ENCODE measurements at regions not wholly inside any gene's neighbourhood (a gene's known extent, or its start where the extent isn't known, plus 50 kb on each side); places are given as distances from the start of the nearest gene placed in this dataset.
"Not testable (repeated sequence)": the region's sequence is repeated elsewhere in the genome, so short reads cannot be mapped to it uniquely, and the experiment has no call there.

- Histone ChIP-seq H3K27ac (ENCODE audit: insufficient read depth, low read depth, low read length, poor library complexity, severe bottlenecking) (no peak overlapping the region), H3K36me3 (ENCODE audit: control insufficient read depth, insufficient read depth, low read length) (no peaks in the 10 kb centered on the region), H3K4me1 (ENCODE audit: control insufficient read depth, insufficient read depth, low read length) (no peaks in the 10 kb centered on the region), H3K9me3 (ENCODE audit: control insufficient read depth, low read length) (no peaks in the 10 kb centered on the region), H3K4me3 (ENCODE audit: insufficient read depth, low read depth, low read length) (no peak overlapping the region), H3K27me3 (ENCODE audit: control insufficient read depth, insufficient read depth, low read length, poor library complexity, severe bottlenecking) (no peaks in the 10 kb centered on the region)
- WGBS, 2 experiments: 95 to 98% methylated on average over 3 to 4 of the region's 6 CpGs
These were observed 231.8 kb upstream of the RBBP8 start for GRCh38 chr18:22701326-22701725.

GRCh38 chr18:22701795-22702194, 231.3 kb upstream of the RBBP8 start:
- H3K4me3 ChIP-seq (ENCODE audit: insufficient read depth, low read depth, low read length): no peak overlapping the region
- H3K27me3 ChIP-seq (ENCODE audit: control insufficient read depth, insufficient read depth, low read length, poor library complexity, severe bottlenecking): no peaks in the 10 kb centered on the region
- H3K9me3 ChIP-seq (ENCODE audit: control insufficient read depth, low read length): no peaks in the 10 kb centered on the region
- H3K36me3 ChIP-seq (ENCODE audit: control insufficient read depth, insufficient read depth, low read length): no peaks in the 10 kb centered on the region
- no peak overlapping the region for H3K27ac ChIP-seq (ENCODE audit: insufficient read depth, low read depth, low read length, poor library complexity, severe bottlenecking)
- 94 to 98% methylated on average over 4 of the region's 4 CpGs for WGBS, 2 experiments
- no peaks in the 10 kb centered on the region for H3K4me1 ChIP-seq (ENCODE audit: control insufficient read depth, insufficient read depth, low read length)

GRCh38 chr18:22702806-22703205, 230.3 kb upstream of the RBBP8 start:
- Histone ChIP-seq H3K9me3 (ENCODE audit: control insufficient read depth, low read length) (no peaks in the 10 kb centered on the region), H3K27me3 (ENCODE audit: control insufficient read depth, insufficient read depth, low read length, poor library complexity, severe bottlenecking) (no peaks in the 10 kb centered on the region), H3K36me3 (ENCODE audit: control insufficient read depth, insufficient read depth, low read length) (no peaks in the 10 kb centered on the region), H3K4me1 (ENCODE audit: control insufficient read depth, insufficient read depth, low read length) (no peaks in the 10 kb centered on the region), H3K27ac (ENCODE audit: insufficient read depth, low read depth, low read length, poor library complexity, severe bottlenecking) (no peak overlapping the region), H3K4me3 (ENCODE audit: insufficient read depth, low read depth, low read length) (no peak overlapping the region)
- 84 to 90% methylated on average over 2 to 3 of the region's 3 CpGs for WGBS, 2 experiments

GRCh38 chr18:22703883-22704585, 229.1 kb upstream of the RBBP8 start:
- 67 to 73% methylated on average over 9 of the region's 9 CpGs for WGBS, 2 experiments
- H3K36me3 ChIP-seq (ENCODE audit: control insufficient read depth, insufficient read depth, low read length): no peaks in the 10 kb centered on the region

GRCh38 chr18:22704586-22704918, 228.6 kb upstream of the RBBP8 start:
- 100% methylated on average over 1 of the region's 1 CpG; no CpG with 5 or more reads in 1 of the 2 experiments for WGBS, 2 experiments
- H3K36me3 ChIP-seq (ENCODE audit: control insufficient read depth, insufficient read depth, low read length): no peaks in the 10 kb centered on the region
- H3K27me3 ChIP-seq (ENCODE audit: control insufficient read depth, insufficient read depth, low read length, poor library complexity, severe bottlenecking): no peaks in the 10 kb centered on the region
- H3K4me1 ChIP-seq (ENCODE audit: control insufficient read depth, insufficient read depth, low read length): no peaks in the 10 kb centered on the region
- no peak overlapping the region for H3K27ac ChIP-seq (ENCODE audit: insufficient read depth, low read depth, low read length, poor library complexity, severe bottlenecking)
- no peaks in the 10 kb centered on the region for H3K9me3 ChIP-seq (ENCODE audit: control insufficient read depth, low read length)
- H3K4me3 ChIP-seq (ENCODE audit: insufficient read depth, low read depth, low read length): no peak overlapping the region

More at GRCh38 chr18:22703883-22704585, 229.1 kb upstream of the RBBP8 start:
- Histone ChIP-seq H3K27ac (ENCODE audit: insufficient read depth, low read depth, low read length, poor library complexity, severe bottlenecking) (no peak overlapping the region), H3K4me3 (ENCODE audit: insufficient read depth, low read depth, low read length) (no peak overlapping the region), H3K4me1 (ENCODE audit: control insufficient read depth, insufficient read depth, low read length) (no peaks in the 10 kb centered on the region), H3K9me3 (ENCODE audit: control insufficient read depth, low read length) (no peaks in the 10 kb centered on the region), H3K27me3 (ENCODE audit: control insufficient read depth, insufficient read depth, low read length, poor library complexity, severe bottlenecking) (no peaks in the 10 kb centered on the region)

DNA sequence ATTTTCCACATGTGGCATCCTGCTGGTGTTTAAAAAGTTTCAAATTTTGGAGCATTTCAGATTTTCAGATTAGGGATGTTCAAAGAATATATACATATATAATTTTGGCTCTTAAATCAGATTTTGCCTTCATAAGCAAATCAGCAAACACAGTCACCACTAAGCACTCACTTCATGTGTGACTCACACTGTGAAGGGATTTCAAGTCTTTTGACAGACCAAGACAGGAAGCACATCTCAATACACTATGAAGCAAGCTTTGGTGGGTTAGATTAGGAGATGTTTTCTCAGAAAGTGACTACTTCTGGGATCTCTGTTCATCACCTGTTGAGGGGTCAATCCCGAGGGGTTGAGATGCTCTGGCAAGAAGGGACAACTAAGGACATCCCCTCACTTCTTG, 227.8 kb upstream of the RBBP8 start:
- H3K27ac ChIP-seq (ENCODE audit: insufficient read depth, low read depth, low read length, poor library complexity, severe bottlenecking): no peak overlapping the region
- no peaks in the 10 kb centered on the region for H3K27me3 ChIP-seq (ENCODE audit: control insufficient read depth, insufficient read depth, low read length, poor library complexity, severe bottlenecking)
- 89 to 94% methylated on average over 1 of the region's 1 CpG for WGBS, 2 experiments
- no peaks in the 10 kb centered on the region for H3K4me1 ChIP-seq (ENCODE audit: control insufficient read depth, insufficient read depth, low read length)
- H3K36me3 ChIP-seq (ENCODE audit: control insufficient read depth, insufficient read depth, low read length): no peaks in the 10 kb centered on the region
- H3K4me3 ChIP-seq (ENCODE audit: insufficient read depth, low read depth, low read length): no peak overlapping the region
- no peaks in the 10 kb centered on the region for H3K9me3 ChIP-seq (ENCODE audit: control insufficient read depth, low read length)

DNA sequence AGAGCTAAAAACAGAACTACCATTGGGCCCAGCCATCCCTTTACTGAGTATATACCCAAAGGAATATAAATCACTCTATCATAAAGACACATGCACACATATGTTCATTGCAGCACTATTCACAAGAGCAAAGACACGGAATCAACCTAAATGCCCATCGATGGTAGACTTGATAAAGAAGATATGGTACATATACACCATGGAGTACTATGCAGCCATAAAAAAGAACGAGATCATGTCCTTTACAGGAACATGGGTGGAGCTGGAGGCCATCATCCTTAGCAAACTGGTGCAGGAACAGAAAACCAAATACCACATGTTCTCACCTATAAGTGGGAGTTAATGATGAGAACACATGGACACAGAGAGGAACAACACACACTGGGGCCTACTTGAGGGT, 227.1 kb upstream of the RBBP8 start:
- H3K4me3 ChIP-seq (ENCODE audit: insufficient read depth, low read depth, low read length); H3K27me3 ChIP-seq (ENCODE audit: control insufficient read depth, insufficient read depth, low read length, poor library complexity, severe bottlenecking); H3K9me3 ChIP-seq (ENCODE audit: control insufficient read depth, low read length); H3K4me1 ChIP-seq (ENCODE audit: control insufficient read depth, insufficient read depth, low read length); H3K36me3 ChIP-seq (ENCODE audit: control insufficient read depth, insufficient read depth, low read length); H3K27ac ChIP-seq (ENCODE audit: insufficient read depth, low read depth, low read length, poor library complexity, severe bottlenecking): not testable (repeated sequence)
- WGBS, 2 experiments: 90 to 92% methylated on average over 2 to 3 of the region's 3 CpGs

DNA sequence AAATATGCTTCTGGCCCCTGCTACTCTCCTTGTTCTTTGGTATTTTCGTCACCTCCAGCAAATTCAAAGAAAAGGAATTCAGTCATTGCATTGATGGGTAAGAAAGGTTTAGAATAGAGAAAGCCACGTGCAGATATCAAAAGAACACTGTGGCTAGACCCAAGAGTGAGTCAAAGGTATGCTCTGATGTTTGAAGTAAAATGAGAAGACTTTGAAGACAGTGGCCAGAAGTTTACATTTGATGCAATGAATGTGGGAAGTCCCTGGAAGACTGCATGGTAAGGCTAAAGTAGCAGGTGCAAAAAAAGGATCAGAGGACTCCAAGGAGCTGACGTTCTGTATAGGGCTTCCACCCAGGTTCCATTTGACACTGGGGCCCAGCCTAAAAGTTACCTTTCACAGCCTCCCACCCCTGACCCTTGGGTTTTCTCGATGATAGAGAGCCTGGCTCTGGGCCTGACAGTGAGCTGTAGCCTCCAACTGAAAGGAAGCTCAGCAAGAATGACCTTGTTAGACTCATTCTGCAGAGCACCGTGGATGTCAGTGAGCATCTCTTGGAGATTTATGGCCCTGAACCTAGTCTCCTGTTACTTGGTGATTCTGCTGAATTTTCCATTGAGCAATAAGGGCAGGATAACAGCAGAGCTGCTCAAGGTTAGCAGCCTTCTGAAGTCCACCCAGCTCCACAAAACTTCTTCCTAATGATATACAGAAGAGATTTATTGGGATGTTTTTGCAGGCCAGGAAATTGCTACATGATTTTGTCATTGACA, 223.7 kb upstream of the RBBP8 start:
- Histone ChIP-seq H3K36me3 (ENCODE audit: control insufficient read depth, insufficient read depth, low read length) (no peaks in the 10 kb centered on the region), H3K4me1 (ENCODE audit: control insufficient read depth, insufficient read depth, low read length) (no peaks in the 10 kb centered on the region), H3K4me3 (ENCODE audit: insufficient read depth, low read depth, low read length) (no peak overlapping the region), H3K9me3 (ENCODE audit: control insufficient read depth, low read length) (no peaks in the 10 kb centered on the region), H3K27ac (ENCODE audit: insufficient read depth, low read depth, low read length, poor library complexity, severe bottlenecking) (no peak overlapping the region), H3K27me3 (ENCODE audit: control insufficient read depth, insufficient read depth, low read length, poor library complexity, severe bottlenecking) (no peaks in the 10 kb centered on the region)
- WGBS, 2 experiments: 85 to 86% methylated on average over 5 of the region's 5 CpGs

DNA sequence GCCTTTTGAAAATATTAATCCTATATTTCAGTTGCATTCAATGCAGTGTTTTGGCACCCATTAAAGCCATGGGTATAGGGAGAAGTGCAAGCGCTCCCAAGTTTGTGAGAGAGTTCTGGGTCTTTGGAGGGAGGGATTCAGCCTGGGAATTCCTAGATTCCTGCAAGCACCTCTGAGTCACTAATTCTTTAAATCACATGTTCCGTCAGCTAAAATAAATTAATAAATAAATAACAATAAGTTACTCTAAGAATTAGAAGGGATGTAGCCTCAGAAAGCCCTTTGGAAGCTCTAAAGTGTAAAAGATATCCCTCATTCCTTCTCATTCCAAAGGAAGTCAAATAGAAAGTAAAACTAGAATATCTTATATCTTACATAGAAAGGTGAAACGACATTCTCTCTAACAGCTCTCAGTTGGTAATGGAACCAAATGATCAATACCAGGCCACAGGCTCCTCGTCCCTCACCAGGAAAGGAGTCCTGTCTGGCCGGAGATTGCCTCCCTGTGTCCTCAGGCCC, 222.4 kb upstream of the RBBP8 start:
- no peaks in the 10 kb centered on the region for H3K9me3 ChIP-seq (ENCODE audit: control insufficient read depth, low read length)
- no peaks in the 10 kb centered on the region for H3K36me3 ChIP-seq (ENCODE audit: control insufficient read depth, insufficient read depth, low read length)
- no peaks in the 10 kb centered on the region for H3K27me3 ChIP-seq (ENCODE audit: control insufficient read depth, insufficient read depth, low read length, poor library complexity, severe bottlenecking)
- H3K4me3 ChIP-seq (ENCODE audit: insufficient read depth, low read depth, low read length): no peak overlapping the region
- H3K4me1 ChIP-seq (ENCODE audit: control insufficient read depth, insufficient read depth, low read length): no peaks in the 10 kb centered on the region
- H3K27ac ChIP-seq (ENCODE audit: insufficient read depth, low read depth, low read length, poor library complexity, severe bottlenecking): no peak overlapping the region
- 50 to 56% methylated on average over 4 of the region's 5 CpGs for WGBS, 2 experiments

- no peaks in the 10 kb centered on the region for H3K36me3 ChIP-seq (ENCODE audit: control insufficient read depth, insufficient read depth, low read length)
- 27 to 38% methylated on average over 6 to 7 of the region's 7 CpGs for WGBS, 2 experiments
- no peaks in the 10 kb centered on the region for H3K27me3 ChIP-seq (ENCODE audit: control insufficient read depth, insufficient read depth, low read length, poor library complexity, severe bottlenecking)
- no peaks in the 10 kb centered on the region for H3K4me1 ChIP-seq (ENCODE audit: control insufficient read depth, insufficient read depth, low read length)
- H3K4me3 ChIP-seq (ENCODE audit: insufficient read depth, low read depth, low read length): no peak overlapping the region
- H3K9me3 ChIP-seq (ENCODE audit: control insufficient read depth, low read length): no peaks in the 10 kb centered on the region
- H3K27ac ChIP-seq (ENCODE audit: insufficient read depth, low read depth, low read length, poor library complexity, severe bottlenecking): no peak overlapping the region
These were observed 221.9 kb upstream of the RBBP8 start for GRCh38 chr18:22711192-22711685.
